Raji (cell line): ENCODE measurements at regions not wholly inside any gene's neighbourhood (a gene's known extent, or its start where the extent isn't known, plus 50 kb on each side); places are given as distances from the start of the nearest gene placed in this dataset.

Experiments
- POLR2A ChIP-seq: IDR thresholded peaks from 2 replicates; pipeline ENCODE4 v1.6.1; 2011; ENCODE audit warnings: low read depth, low read length, control low read depth; ENCODE audit not compliant: insufficient read depth

GRCh38 chr5:34504967-34505366 lies 151.2 kb upstream of the RAI14 start:
- TF ChIP-seq POLR2A = no peak

GRCh38 chr5:34505731-34506130 lies 150.4 kb upstream of the RAI14 start:
- TF ChIP-seq POLR2A = no peak

- no peak for TF ChIP-seq POLR2A
Observed at GRCh38 chr5:34507933-34508332, 148.2 kb upstream of the RAI14 start.

- no peak for TF ChIP-seq POLR2A
Observed at GRCh38 chr5:34509392-34509791, 146.7 kb upstream of the RAI14 start.

GRCh38 chr5:34510002-34510401 lies 146.1 kb upstream of the RAI14 start:
- no peak for TF ChIP-seq POLR2A

- no peak for TF ChIP-seq POLR2A
Observed at GRCh38 chr5:34511063-34511462, 145.1 kb upstream of the RAI14 start.

GRCh38 chr5:34511481-34511880 lies 144.6 kb upstream of the RAI14 start:
- no peak for TF ChIP-seq POLR2A

GRCh38 chr5:34511915-34512314 lies 144.2 kb upstream of the RAI14 start:
- TF ChIP-seq POLR2A = no peak

- no peak for TF ChIP-seq POLR2A
Observed at GRCh38 chr5:34516166-34516565, 140.0 kb upstream of the RAI14 start.

GRCh38 chr5:34516686-34517085 lies 139.4 kb upstream of the RAI14 start:
- no peak for TF ChIP-seq POLR2A

- no peak for TF ChIP-seq POLR2A
Observed at GRCh38 chr5:34517249-34517648, 138.9 kb upstream of the RAI14 start.

- no peak for TF ChIP-seq POLR2A
Observed at GRCh38 chr5:34519489-34520220, 136.5 kb upstream of the RAI14 start.

GRCh38 chr5:34521628-34522290 lies 134.4 kb upstream of the RAI14 start:
- no peak for TF ChIP-seq POLR2A

- no peak for TF ChIP-seq POLR2A
Observed at GRCh38 chr5:34522599-34523386, 133.3 kb upstream of the RAI14 start.

GRCh38 chr5:34523387-34523726 lies 132.8 kb upstream of the RAI14 start:
- TF ChIP-seq POLR2A = no peak

- no peak for TF ChIP-seq POLR2A
Observed at GRCh38 chr5:34524123-34524522, 132.0 kb upstream of the RAI14 start.
